Suprapubic skin (tissue), 4 donors: ENCODE measurements at regions not wholly inside any gene's neighbourhood (a gene's known extent, or its start where the extent isn't known, plus 50 kb on each side); places are given as distances from the start of the nearest gene placed in this dataset.
"Not testable (repeated sequence)": the region's sequence is repeated elsewhere in the genome, so short reads cannot be mapped to it uniquely, and the experiment has no call there.

Experiments used
- DNase-seq, 2 donors: peaks; one replicate each; pipeline ENCODE4 v3.0.0-alpha.2; 2019; ENCODE audit warnings: low spot score in 2 of 2
- H3K27ac ChIP-seq: fragments of 200-600 bp; sonication (generic); one replicate; pipeline ENCODE4 v1.5.1; 2019
- H3K27me3 ChIP-seq: fragments of 200-600 bp; sonication (generic); one replicate; pipeline ENCODE4 v1.5.1; 2019
- H3K36me3 ChIP-seq: fragments of 200-600 bp; sonication (generic); one replicate; pipeline ENCODE4 v1.5.1; 2019
- H3K4me1 ChIP-seq: fragments of 200-600 bp; sonication (generic); one replicate; pipeline ENCODE4 v1.5.1; 2019
- H3K4me3 ChIP-seq: fragments of 200-600 bp; sonication (generic); one replicate; pipeline ENCODE4 v1.5.1; 2019; ENCODE audit warnings: mild to moderate bottlenecking
- H3K9me3 ChIP-seq: fragments of 200-600 bp; sonication (generic); one replicate; pipeline ENCODE4 v1.5.1; 2019
- CTCF ChIP-seq, 2 donors: fragments of 200-600 bp in 1 of 2; fragments of 450-650 bp in 1 of 2; sonication (generic) in 1 of 2; IDR thresholded peaks; one replicate each; pipeline ENCODE4 v1.5.1; 2016 to 2019; ENCODE audit warnings: antibody characterized with exemption in 2 of 2, mild to moderate bottlenecking in 1 of 2, moderate library complexity in 1 of 2
- EP300 ChIP-seq: sonication (generic); formaldehyde crosslinking; IDR thresholded peaks from one replicate; pipeline ENCODE4 v1.6.1; 2017; ENCODE audit warnings: antibody characterized with exemption
- POLR2A ChIP-seq, 2 donors: fragments of 450-650 bp; IDR thresholded peaks; one replicate each; pipeline ENCODE4 v1.6.1; 2017; ENCODE audit warnings: antibody characterized with exemption in 2 of 2, mild to moderate bottlenecking in 2 of 2, moderate library complexity in 2 of 2
- POLR2AphosphoS5 ChIP-seq, 3 donors: sonication (generic); formaldehyde crosslinking; IDR thresholded peaks; one replicate each; pipeline ENCODE4 v1.6.1; 2017; ENCODE audit warnings: antibody characterized with exemption in 3 of 3
- WGBS: methylation state at CpG from one replicate; pipeline ENCODE4 v1.1.5; 2018; 5-methylcytosine and 5-hydroxymethylcytosine counted together

- 40% methylated on average over 7 of the region's 7 CpGs for WGBS
- TF ChIP-seq CTCF (IDR thresholded peaks at IDR 0.05) = no peak
- no peak for TF ChIP-seq POLR2AphosphoS5 (IDR thresholded peaks at IDR 0.05)
- no peak for TF ChIP-seq POLR2A (IDR thresholded peaks at IDR 0.05)
- no peak for TF ChIP-seq EP300
- no peak overlapping the region for H3K27ac ChIP-seq
- H3K9me3 ChIP-seq = no peaks in the 10 kb centered on the region
- H3K4me3 ChIP-seq = no peak overlapping the region
- DNase-seq = no peak
- no peaks in the 10 kb centered on the region for H3K36me3 ChIP-seq
- H3K27me3 ChIP-seq = no peaks in the 10 kb centered on the region
- peaks cover 23% of the 10 kb centered on the region for H3K4me1 ChIP-seq
Measured at GRCh38 chr9:106773750-106774149, 89.2 kb upstream of the ZNF462 start.

DNA sequence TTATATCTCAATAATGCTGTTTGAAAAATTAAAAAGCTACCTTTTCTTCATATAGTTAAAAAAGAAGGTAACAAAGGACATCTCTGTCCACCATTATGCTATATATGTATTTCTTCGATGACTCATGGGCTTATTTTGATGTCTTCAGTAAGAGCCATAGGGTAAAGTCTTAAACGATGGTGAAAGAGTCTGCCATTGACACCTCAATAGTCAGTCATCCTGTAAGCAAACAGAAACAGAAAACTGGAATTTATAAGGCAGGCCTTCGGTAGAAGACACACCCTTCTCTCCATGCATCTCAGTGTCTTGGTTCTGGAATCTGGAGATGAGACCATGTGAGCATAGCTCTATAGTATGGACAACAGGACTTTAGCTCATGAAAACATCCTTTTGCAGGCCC, 87.0 kb upstream of the ZNF462 start:
- no peak overlapping the region for H3K27ac ChIP-seq
- no peak overlapping the region for H3K4me3 ChIP-seq
- H3K36me3 ChIP-seq = no peaks in the 10 kb centered on the region
- DNase-seq = no peak
- peaks cover 23% of the 10 kb centered on the region for H3K4me1 ChIP-seq
- no peaks in the 10 kb centered on the region for H3K27me3 ChIP-seq
- WGBS = 90% methylated on average over 3 of the region's 3 CpGs
- no peak for TF ChIP-seq POLR2A (IDR thresholded peaks at IDR 0.05)
- TF ChIP-seq POLR2AphosphoS5 (IDR thresholded peaks at IDR 0.05) = no peak
- TF ChIP-seq CTCF (IDR thresholded peaks at IDR 0.05) = no peak
- no peak for TF ChIP-seq EP300
- H3K9me3 ChIP-seq = no peaks in the 10 kb centered on the region

GRCh38 chr9:106779796-106780195, 83.2 kb upstream of the ZNF462 start:
- Histone ChIP-seq H3K4me1 (no peaks in the 10 kb centered on the region), H3K27me3 (no peaks in the 10 kb centered on the region), H3K9me3 (no peaks in the 10 kb centered on the region), H3K36me3 (no peaks in the 10 kb centered on the region), H3K4me3 (no peak overlapping the region), H3K27ac (no peak overlapping the region)
- no peak for DNase-seq
- TF ChIP-seq EP300 = no peak

GRCh38 chr9:106783121-106783520, 79.8 kb upstream of the ZNF462 start:
- TF ChIP-seq POLR2A (IDR thresholded peaks at IDR 0.05) (no peak), CTCF (IDR thresholded peaks at IDR 0.05) (no peak), POLR2AphosphoS5 (IDR thresholded peaks at IDR 0.05) (no peak), EP300 (no peak)
- H3K36me3 ChIP-seq = no peaks in the 10 kb centered on the region
- H3K4me3 ChIP-seq = no peak overlapping the region
- no peaks in the 10 kb centered on the region for H3K27me3 ChIP-seq
- no peak for DNase-seq
- H3K4me1 ChIP-seq = no peaks in the 10 kb centered on the region
- H3K27ac ChIP-seq = no peak overlapping the region
- H3K9me3 ChIP-seq = no peaks in the 10 kb centered on the region
- 86% methylated on average over 1 of the region's 1 CpG for WGBS

- DNase-seq = no peak
- TF ChIP-seq POLR2AphosphoS5 (IDR thresholded peaks at IDR 0.05) (no peak), EP300 (no peak), CTCF (IDR thresholded peaks at IDR 0.05) (no peak), POLR2A (IDR thresholded peaks at IDR 0.05) (no peak)
- 76% methylated on average over 3 of the region's 3 CpGs for WGBS
- Histone ChIP-seq H3K9me3 (no peaks in the 10 kb centered on the region), H3K27ac (no peak overlapping the region), H3K27me3 (no peaks in the 10 kb centered on the region), H3K4me1 (no peaks in the 10 kb centered on the region), H3K36me3 (no peaks in the 10 kb centered on the region), H3K4me3 (no peak overlapping the region)
Measured at GRCh38 chr9:106784076-106784475, 78.9 kb upstream of the ZNF462 start.

DNA sequence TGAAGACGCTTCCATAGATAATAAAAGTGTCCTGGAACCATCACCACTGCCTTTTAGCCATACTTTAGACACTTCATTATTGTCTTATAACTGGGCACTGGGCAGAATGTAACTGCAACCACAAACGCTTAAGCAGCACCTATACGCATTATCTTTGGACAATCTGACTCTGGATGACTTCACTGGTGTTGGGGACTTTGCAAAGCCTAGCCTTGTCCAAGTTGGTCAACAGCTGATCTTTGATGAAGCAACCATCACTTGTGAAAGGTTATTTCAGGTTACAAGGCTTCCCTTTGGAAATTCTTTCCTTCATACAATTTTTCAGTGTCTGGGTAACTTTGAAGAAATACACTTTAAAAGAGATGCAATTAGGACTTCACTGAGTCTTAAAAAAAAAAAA, 77.8 kb upstream of the ZNF462 start:
- Histone ChIP-seq H3K9me3 (no peaks in the 10 kb centered on the region), H3K27me3 (no peaks in the 10 kb centered on the region), H3K36me3 (no peaks in the 10 kb centered on the region), H3K4me1 (no peaks in the 10 kb centered on the region), H3K4me3 (no peak overlapping the region), H3K27ac (no peak overlapping the region)
- WGBS = 86% methylated on average over 3 of the region's 3 CpGs
- no peak for TF ChIP-seq POLR2AphosphoS5 (IDR thresholded peaks at IDR 0.05)
- no peak for TF ChIP-seq POLR2A (IDR thresholded peaks at IDR 0.05)
- TF ChIP-seq CTCF (IDR thresholded peaks at IDR 0.05) = no peak
- TF ChIP-seq EP300 = no peak
- no peak for DNase-seq

GRCh38 chr9:106788021-106788420, 74.9 kb upstream of the ZNF462 start:
- H3K9me3 ChIP-seq, DNase-seq, H3K4me3 ChIP-seq, H3K27ac ChIP-seq, H3K4me1 ChIP-seq, H3K36me3 ChIP-seq, H3K27me3 ChIP-seq: not testable (repeated sequence)
- WGBS = 44% methylated on average over 2 of the region's 2 CpGs
